Liver (tissue), 8 donors: ENCODE measurements at regions not wholly inside any gene's neighbourhood (a gene's known extent, or its start where the extent isn't known, plus 50 kb on each side); places are given as distances from the start of the nearest gene placed in this dataset.

Source experiments
- DNase-seq: peaks from one replicate; pipeline ENCODE4 v3.0.0-alpha.2; 2017; ENCODE audit warnings: low spot score
- H3K27ac ChIP-seq, 2 donors: one replicate each; pipeline ENCODE4 v1.7.0; 2013; ENCODE audit warnings: inconsistent platforms in 2 of 2, low read length in 2 of 2, control low read depth in 1 of 2, low read depth in 1 of 2, mild to moderate bottlenecking in 1 of 2
- H3K27me3 ChIP-seq, 4 donors: one replicate each; pipeline versions ENCODE4 v1.6.1 to v1.7.0; 2013; ENCODE audit warnings: low read length in 3 of 4, inconsistent platforms in 1 of 4, mild to moderate bottlenecking in 1 of 4, moderate library complexity in 1 of 4; ENCODE audit not compliant: control insufficient read depth in 4 of 4, insufficient read depth in 4 of 4
- H3K36me3 ChIP-seq, 4 donors: one replicate each; pipeline versions ENCODE4 v1.6.1 to v1.7.0; 2013; ENCODE audit warnings: low read length in 3 of 4, mild to moderate bottlenecking in 3 of 4, low read depth in 1 of 4, moderate library complexity in 1 of 4; ENCODE audit not compliant: control insufficient read depth in 4 of 4, insufficient read depth in 3 of 4
- H3K4me1 ChIP-seq, 4 donors: one replicate each; pipeline versions ENCODE4 v1.6.1 to v1.7.0; 2013; ENCODE audit warnings: low read length in 3 of 4, mild to moderate bottlenecking in 3 of 4, moderate library complexity in 1 of 4; ENCODE audit not compliant: control insufficient read depth in 4 of 4, insufficient read depth in 4 of 4
- H3K4me3 ChIP-seq, 3 donors: one replicate each; pipeline versions ENCODE4 v1.6.1 to v1.7.0; 2013; ENCODE audit warnings: low read length in 3 of 3, control low read depth in 1 of 3, low read depth in 1 of 3, mild to moderate bottlenecking in 1 of 3
- H3K9ac ChIP-seq, 2 donors: one replicate each; pipeline ENCODE4 v1.7.0; 2013; ENCODE audit warnings: low read length in 2 of 2, mild to moderate bottlenecking in 2 of 2, moderate library complexity in 2 of 2, control low read depth in 1 of 2, low read depth in 1 of 2
- H3K9me3 ChIP-seq, 4 donors: one replicate each; pipeline versions ENCODE4 v1.6.1 to v1.7.0; 2013; ENCODE audit warnings: low read length in 3 of 4; ENCODE audit not compliant: control insufficient read depth in 4 of 4
- CTCF ChIP-seq: fragments of 150-350 bp; IDR thresholded peaks from 2 replicates; pipeline ENCODE4 v1.5.1; 2017; ENCODE audit warnings: improper control_type of control experiment, low read depth, low read length; ENCODE audit not compliant: missing input control
- EGR1 ChIP-seq, 2 donors: IDR thresholded peaks; 2 replicates each; pipeline ENCODE4 v1.6.1; 2016 to 2018; ENCODE audit warnings: antibody characterized with exemption in 2 of 2, low read depth in 2 of 2
- FOXA1 ChIP-seq: IDR thresholded peaks from 2 replicates; pipeline ENCODE4 v1.6.1; 2016; ENCODE audit warnings: antibody characterized with exemption
- FOXA2 ChIP-seq: IDR thresholded peaks from 2 replicates; pipeline ENCODE4 v1.6.1; 2016; ENCODE audit warnings: antibody characterized with exemption
- JUND ChIP-seq, 2 donors: IDR thresholded peaks; 2 replicates each; pipeline ENCODE4 v1.6.1; 2016; ENCODE audit warnings: antibody characterized with exemption in 2 of 2
- MAX ChIP-seq: IDR thresholded peaks from 2 replicates; pipeline ENCODE4 v1.6.1; 2016; ENCODE audit warnings: antibody characterized with exemption
- NR2F2 ChIP-seq: IDR thresholded peaks from 2 replicates; pipeline ENCODE4 v1.6.1; 2016; ENCODE audit warnings: antibody characterized with exemption
- RAD21 ChIP-seq, 2 donors: IDR thresholded peaks; 2 replicates each; pipeline ENCODE4 v1.6.1; 2016; ENCODE audit warnings: antibody characterized with exemption in 2 of 2, mild to moderate bottlenecking in 2 of 2
- RXRA ChIP-seq, 2 donors: IDR thresholded peaks; 2 replicates each; pipeline ENCODE4 v1.6.1; 2017 to 2018; ENCODE audit warnings: antibody characterized with exemption in 2 of 2, mild to moderate bottlenecking in 1 of 2
- SP1 ChIP-seq: IDR thresholded peaks from 2 replicates; pipeline ENCODE4 v1.6.1; 2018; ENCODE audit warnings: antibody characterized with exemption, mild to moderate bottlenecking
- TAF1 ChIP-seq: conservative IDR thresholded peaks from 2 replicates; pipeline ENCODE4 v1.6.1; 2016; ENCODE audit warnings: antibody characterized with exemption, mild to moderate bottlenecking
- YY1 ChIP-seq: IDR thresholded peaks from 2 replicates; pipeline ENCODE4 v1.6.1; 2016; ENCODE audit warnings: antibody characterized with exemption, mild to moderate bottlenecking
- ZBTB33 ChIP-seq: IDR thresholded peaks from 2 replicates; pipeline ENCODE4 v1.6.1; 2016; ENCODE audit warnings: antibody characterized with exemption
- WGBS: extraction: QIAGEN DNeasy Blood & Tissue Kit; methylation state at CpG from one replicate; pipeline ENCODE4 v1.1.7; 2013; 5-methylcytosine and 5-hydroxymethylcytosine counted together
- TF ChIP-seq, protein P1 (sequence below): IDR thresholded peaks from 2 replicates; pipeline ENCODE4 v1.6.1; 2016; ENCODE audit warnings: antibody characterized with exemption, mild to moderate bottlenecking
- TF ChIP-seq, protein P2 (sequence below): IDR thresholded peaks from 2 replicates; pipeline ENCODE4 v1.6.1; 2016; ENCODE audit warnings: antibody characterized with exemption
- donor health status: healthy.
- donor health status: healthy.
- donor health status: healthy.
- donor health status: healthy.
- donor health status: healthy.

GRCh38 chr3:34053626-34054025 is 255.2 kb downstream of the PDCD6IP start:
- Histone ChIP-seq H3K9me3 (no peaks in the 10 kb centered on the region), H3K4me3 (no peak overlapping the region), H3K27me3 (no peaks in the 10 kb centered on the region), H3K27ac (no peak overlapping the region), H3K36me3 (no peaks in the 10 kb centered on the region), H3K9ac (no peak overlapping the region), H3K4me1 (no peaks in the 10 kb centered on the region)
- 60% methylated on average over 3 of the region's 3 CpGs for WGBS
- no peak for DNase-seq
- TF ChIP-seq ZBTB33 (no peak), EGR1 (IDR thresholded peaks at IDR 0.05; ENCODE audit: low read depth in 2 of 2) (no peak), NR2F2 (no peak), JUND (IDR thresholded peaks at IDR 0.05) (no peak), RAD21 (IDR thresholded peaks at IDR 0.05) (no peak), FOXA1 (no peak), MAX (no peak), SP1 (no peak), TAF1 (no peak), RXRA (IDR thresholded peaks at IDR 0.05) (no peak)
- TF ChIP-seq, protein P1, sequence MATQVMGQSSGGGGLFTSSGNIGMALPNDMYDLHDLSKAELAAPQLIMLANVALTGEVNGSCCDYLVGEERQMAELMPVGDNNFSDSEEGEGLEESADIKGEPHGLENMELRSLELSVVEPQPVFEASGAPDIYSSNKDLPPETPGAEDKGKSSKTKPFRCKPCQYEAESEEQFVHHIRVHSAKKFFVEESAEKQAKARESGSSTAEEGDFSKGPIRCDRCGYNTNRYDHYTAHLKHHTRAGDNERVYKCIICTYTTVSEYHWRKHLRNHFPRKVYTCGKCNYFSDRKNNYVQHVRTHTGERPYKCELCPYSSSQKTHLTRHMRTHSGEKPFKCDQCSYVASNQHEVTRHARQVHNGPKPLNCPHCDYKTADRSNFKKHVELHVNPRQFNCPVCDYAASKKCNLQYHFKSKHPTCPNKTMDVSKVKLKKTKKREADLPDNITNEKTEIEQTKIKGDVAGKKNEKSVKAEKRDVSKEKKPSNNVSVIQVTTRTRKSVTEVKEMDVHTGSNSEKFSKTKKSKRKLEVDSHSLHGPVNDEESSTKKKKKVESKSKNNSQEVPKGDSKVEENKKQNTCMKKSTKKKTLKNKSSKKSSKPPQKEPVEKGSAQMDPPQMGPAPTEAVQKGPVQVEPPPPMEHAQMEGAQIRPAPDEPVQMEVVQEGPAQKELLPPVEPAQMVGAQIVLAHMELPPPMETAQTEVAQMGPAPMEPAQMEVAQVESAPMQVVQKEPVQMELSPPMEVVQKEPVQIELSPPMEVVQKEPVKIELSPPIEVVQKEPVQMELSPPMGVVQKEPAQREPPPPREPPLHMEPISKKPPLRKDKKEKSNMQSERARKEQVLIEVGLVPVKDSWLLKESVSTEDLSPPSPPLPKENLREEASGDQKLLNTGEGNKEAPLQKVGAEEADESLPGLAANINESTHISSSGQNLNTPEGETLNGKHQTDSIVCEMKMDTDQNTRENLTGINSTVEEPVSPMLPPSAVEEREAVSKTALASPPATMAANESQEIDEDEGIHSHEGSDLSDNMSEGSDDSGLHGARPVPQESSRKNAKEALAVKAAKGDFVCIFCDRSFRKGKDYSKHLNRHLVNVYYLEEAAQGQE: no peak

GRCh38 chr3:34056181-34056910 is 257.9 kb downstream of the PDCD6IP start:
- Histone ChIP-seq H3K9me3 (no peaks in the 10 kb centered on the region), H3K4me3 (no peak overlapping the region), H3K27ac (no peak overlapping the region), H3K27me3 (no peaks in the 10 kb centered on the region), H3K9ac (no peak overlapping the region), H3K4me1 (no peaks in the 10 kb centered on the region), H3K36me3 (no peaks in the 10 kb centered on the region)
- DNase-seq: no peak
- 76% methylated on average over 3 of the region's 3 CpGs for WGBS
- TF ChIP-seq, protein P2, sequence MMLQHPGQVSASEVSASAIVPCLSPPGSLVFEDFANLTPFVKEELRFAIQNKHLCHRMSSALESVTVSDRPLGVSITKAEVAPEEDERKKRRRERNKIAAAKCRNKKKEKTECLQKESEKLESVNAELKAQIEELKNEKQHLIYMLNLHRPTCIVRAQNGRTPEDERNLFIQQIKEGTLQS: no peak
- no peak for TF ChIP-seq YY1
- TF ChIP-seq SP1: no peak
- TF ChIP-seq TAF1: no peak
- TF ChIP-seq FOXA2: no peak
- TF ChIP-seq CTCF: no peak
- no peak for TF ChIP-seq ZBTB33
- TF ChIP-seq EGR1 (IDR thresholded peaks at IDR 0.05; ENCODE audit: low read depth in 2 of 2): no peak
